ENCODE measurements at regions not wholly inside any gene's neighbourhood (a gene's known extent, or its start where the extent isn't known, plus 50 kb on each side); places are given as distances from the start of the nearest gene placed in this dataset.

- H3K27ac ChIP-seq, result no peak overlapping the region
- TF ChIP-seq POLR2A (IDR thresholded peaks at IDR 0.05) (no peak), CTCF (IDR thresholded peaks at IDR 0.05) (no peak)
- WGBS, 4 donors, result 79 to 93% (median 91%) methylated on average over 5 of the region's 5 CpGs
- no peaks in the 10 kb centered on the region for H3K27me3 ChIP-seq
- no peaks in the 10 kb centered on the region for H3K36me3 ChIP-seq (replicated peaks in 1 of 2)
- no peaks in the 10 kb centered on the region for H3K9me3 ChIP-seq (replicated peaks in 1 of 3)
- no peak for DNase-seq
- H3K4me1 ChIP-seq (replicated peaks in 1 of 2), result no peaks in the 10 kb centered on the region
- H3K4me3 ChIP-seq, result no peak overlapping the region
- intact Hi-C loops (cut with DNase I), result no loop called here
These were observed 502.4 kb downstream of the INSC start for GRCh38 chr11:15617126-15617525.

GRCh38 chr11:15618583-15619032 lies 503.9 kb downstream of the INSC start:
- H3K9me3 ChIP-seq (replicated peaks in 1 of 3), result no peaks in the 10 kb centered on the region
- 78 to 90% (median 81%) methylated on average over 2 of the region's 2 CpGs for WGBS, 4 donors
- TF ChIP-seq POLR2A (IDR thresholded peaks at IDR 0.05) (no peak), CTCF (IDR thresholded peaks at IDR 0.05) (no peak)
- no peaks in the 10 kb centered on the region for H3K4me1 ChIP-seq (replicated peaks in 1 of 2)
- intact Hi-C loops (cut with DNase I), result no loop called here
- no peak for DNase-seq
- H3K4me3 ChIP-seq, result no peak overlapping the region
- H3K27ac ChIP-seq, result no peak overlapping the region
- H3K27me3 ChIP-seq, result no peaks in the 10 kb centered on the region
- H3K36me3 ChIP-seq (replicated peaks in 1 of 2), result no peaks in the 10 kb centered on the region

GRCh38 chr11:15621565-15621964 lies 506.8 kb downstream of the INSC start:
- TF ChIP-seq POLR2A (IDR thresholded peaks at IDR 0.05), result no peak
- no peak for TF ChIP-seq CTCF (IDR thresholded peaks at IDR 0.05)
- H3K27ac ChIP-seq, result no peak overlapping the region
- WGBS, 4 donors, result 53 to 68% (median 59%) methylated on average over 5 of the region's 5 CpGs
- H3K4me1 ChIP-seq (replicated peaks in 1 of 2), result no peaks in the 10 kb centered on the region
- H3K36me3 ChIP-seq (replicated peaks in 1 of 2), result no peaks in the 10 kb centered on the region
- H3K27me3 ChIP-seq, result no peaks in the 10 kb centered on the region
- H3K4me3 ChIP-seq, result no peak overlapping the region
- no peak for DNase-seq
- no peaks in the 10 kb centered on the region for H3K9me3 ChIP-seq (replicated peaks in 1 of 3)
- intact Hi-C loops (cut with DNase I), result no loop called here

- 43 to 68% (median 53%) methylated on average over 6 to 8 of the region's 8 CpGs for WGBS, 4 donors
These were observed 507.6 kb downstream of the INSC start for GRCh38 chr11:15622231-15622890.

More at GRCh38 chr11:15622231-15622890, 507.6 kb downstream of the INSC start:
- no peak overlapping the region for H3K27ac ChIP-seq
- intact Hi-C loops (cut with DNase I), result no loop called here
- no peaks in the 10 kb centered on the region for H3K4me1 ChIP-seq (replicated peaks in 1 of 2)
- H3K36me3 ChIP-seq (replicated peaks in 1 of 2), result no peaks in the 10 kb centered on the region
- no peak overlapping the region for H3K4me3 ChIP-seq
- no peak for TF ChIP-seq CTCF (IDR thresholded peaks at IDR 0.05)
- TF ChIP-seq POLR2A (IDR thresholded peaks at IDR 0.05), result no peak
- no peaks in the 10 kb centered on the region for H3K27me3 ChIP-seq
- no peaks in the 10 kb centered on the region for H3K9me3 ChIP-seq (replicated peaks in 1 of 3)
- DNase-seq, result no peak
